PC-3 (cell line): ENCODE measurements at regions not wholly inside any gene's neighbourhood (a gene's known extent, or its start where the extent isn't known, plus 50 kb on each side); places are given as distances from the start of the nearest gene placed in this dataset.
"Not testable (repeated sequence)": the region's sequence is repeated elsewhere in the genome, so short reads cannot be mapped to it uniquely, and the experiment has no call there.

Experiments
- EZH2 ChIP-seq: fragments of 300-600 bp; sonication (generic); IDR thresholded peaks from one replicate; pipeline ENCODE4 v1.6.1; 2017; ENCODE audit warnings: antibody characterized with exemption, mild to moderate bottlenecking, low read length; ENCODE audit not compliant: unreplicated experiment
- TF ChIP-seq, protein P1 (sequence below): fragments of 300-600 bp; sonication (generic); conservative IDR thresholded peaks from 2 replicates; pipeline ENCODE4 v1.5.1; 2017; ENCODE audit warnings: antibody characterized with exemption, low read depth, mild to moderate bottlenecking, low read length

DNA sequence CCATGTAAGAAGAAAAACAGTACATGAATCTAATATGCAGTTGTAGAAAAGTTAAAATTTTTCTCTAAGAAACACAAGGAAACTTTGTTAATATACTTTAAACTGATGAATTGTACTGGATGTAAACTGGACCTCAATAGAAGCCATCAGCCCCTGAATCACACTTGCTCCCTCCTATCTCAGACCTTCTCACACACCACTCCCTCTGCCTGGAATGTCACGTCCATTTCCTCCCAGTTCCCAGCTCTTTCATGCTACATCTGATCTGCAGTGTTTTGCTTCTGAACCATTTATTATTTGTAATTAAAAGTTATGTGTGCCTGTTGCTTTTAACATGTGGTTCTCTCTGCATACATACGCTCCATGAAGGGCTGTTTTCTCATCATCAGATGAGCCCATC lies 180.0 kb downstream of the FCRL5 start:
- not testable (repeated sequence) for TF ChIP-seq EZH2
- TF ChIP-seq, protein P1, sequence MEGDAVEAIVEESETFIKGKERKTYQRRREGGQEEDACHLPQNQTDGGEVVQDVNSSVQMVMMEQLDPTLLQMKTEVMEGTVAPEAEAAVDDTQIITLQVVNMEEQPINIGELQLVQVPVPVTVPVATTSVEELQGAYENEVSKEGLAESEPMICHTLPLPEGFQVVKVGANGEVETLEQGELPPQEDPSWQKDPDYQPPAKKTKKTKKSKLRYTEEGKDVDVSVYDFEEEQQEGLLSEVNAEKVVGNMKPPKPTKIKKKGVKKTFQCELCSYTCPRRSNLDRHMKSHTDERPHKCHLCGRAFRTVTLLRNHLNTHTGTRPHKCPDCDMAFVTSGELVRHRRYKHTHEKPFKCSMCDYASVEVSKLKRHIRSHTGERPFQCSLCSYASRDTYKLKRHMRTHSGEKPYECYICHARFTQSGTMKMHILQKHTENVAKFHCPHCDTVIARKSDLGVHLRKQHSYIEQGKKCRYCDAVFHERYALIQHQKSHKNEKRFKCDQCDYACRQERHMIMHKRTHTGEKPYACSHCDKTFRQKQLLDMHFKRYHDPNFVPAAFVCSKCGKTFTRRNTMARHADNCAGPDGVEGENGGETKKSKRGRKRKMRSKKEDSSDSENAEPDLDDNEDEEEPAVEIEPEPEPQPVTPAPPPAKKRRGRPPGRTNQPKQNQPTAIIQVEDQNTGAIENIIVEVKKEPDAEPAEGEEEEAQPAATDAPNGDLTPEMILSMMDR, result not testable (repeated sequence)
